H1 (cell line): ENCODE measurements at regions not wholly inside any gene's neighbourhood (a gene's known extent, or its start where the extent isn't known, plus 50 kb on each side); places are given as distances from the start of the nearest gene placed in this dataset.

Source experiments
- CTCF ChIA-PET: fragments of 300-600 bp; sonication (Branson Sonifier 250); formaldehyde crosslinking; loops from one replicate; lab custom pipeline; 2021; ENCODE audit not compliant: partially characterized antibody; lab: Charles Lee
- POLR2A ChIA-PET: fragments of 300-600 bp; sonication (Branson Sonifier 250); formaldehyde crosslinking; loops from one replicate; lab custom pipeline; 2021; ENCODE audit warnings: inconsistent platforms; ENCODE audit not compliant: partially characterized antibody; lab: Charles Lee
- DNase-seq, 2 experiments: peaks; one replicate each; pipeline versions ENCODE4 v3.0.0 to v3.0.0-alpha.2; 2010 to 2022; ENCODE audit warnings: low spot score in 2 of 2, low read depth in 1 of 2, mixed read lengths in 1 of 2
- FAIRE-seq: peaks from 2 replicates; lab custom pipeline; 2011; peaks lifted over from hg19 to GRCh38; lab: Jason Lieb, UNC
- H2AFZ ChIP-seq: 2 replicates; pipeline ENCODE4 v1.8.1; 2012; ENCODE audit warnings: low read length, inconsistent platforms
- H2AK5ac ChIP-seq: 2 replicates; pipeline ENCODE4 v1.6.1; 2013; ENCODE audit warnings: low read depth, low read length
- H2BK120ac ChIP-seq: replicated peaks from 2 replicates; pipeline ENCODE3; 2013; ENCODE audit warnings: low read depth, low read length, inconsistent platforms
- H2BK12ac ChIP-seq: 2 replicates; pipeline ENCODE4 v1.6.1; 2013; ENCODE audit warnings: low read depth, low read length
- H2BK15ac ChIP-seq: 2 replicates; pipeline ENCODE4 v1.6.1; 2013; ENCODE audit warnings: low read length
- H2BK20ac ChIP-seq: 2 replicates; pipeline ENCODE4 v1.6.1; 2013; ENCODE audit warnings: low read length
- H2BK5ac ChIP-seq: 2 replicates; pipeline ENCODE4 v1.6.1; 2013; ENCODE audit warnings: low read depth, low read length
- H3K14ac ChIP-seq: 2 replicates; pipeline ENCODE4 v1.6.1; 2013; ENCODE audit warnings: inconsistent platforms; ENCODE audit not compliant: insufficient read length
- H3K18ac ChIP-seq: 2 replicates; pipeline ENCODE4 v1.6.1; 2013; ENCODE audit warnings: low read length; ENCODE audit errors: extremely low read depth
- H3K23ac ChIP-seq: 2 replicates; pipeline ENCODE4 v1.6.1; 2013; ENCODE audit warnings: inconsistent platforms; ENCODE audit not compliant: insufficient read length
- H3K23me2 ChIP-seq: 2 replicates; pipeline ENCODE4 v1.6.1; 2013; ENCODE audit warnings: low read depth, low read length
- H3K27ac ChIP-seq: 2 replicates; pipeline ENCODE4 v1.6.1; 2011; ENCODE audit warnings: low read depth, low read length, inconsistent platforms
- H3K27me3 ChIP-seq, 4 experiments: replicated peaks in 1 of 4; 1 replicate in 1 of 4; 2 replicates in 3 of 4; pipeline versions ENCODE4 v1.6.1 to v1.8.1; 2011 to 2013; ENCODE audit warnings: low read length in 3 of 4, mild to moderate bottlenecking in 3 of 4, inconsistent platforms in 2 of 4, mixed read lengths in 2 of 4, moderate library complexity in 1 of 4; ENCODE audit not compliant: control insufficient read depth in 3 of 4, insufficient read depth in 3 of 4; ENCODE audit errors: extremely low read depth in 1 of 4
- H3K36me3 ChIP-seq, 4 experiments: 2 replicates each; pipeline versions ENCODE4 v1.6.1 to v1.8.1; 2011 to 2013; ENCODE audit warnings: mild to moderate bottlenecking in 4 of 4, low read length in 3 of 4, moderate library complexity in 2 of 4, control low read depth in 1 of 4, inconsistent platforms in 1 of 4; ENCODE audit not compliant: insufficient read depth in 4 of 4, control insufficient read depth in 2 of 4
- H3K4ac ChIP-seq: replicated peaks from 2 replicates; pipeline ENCODE3; 2013; ENCODE audit warnings: low read length, low read depth, mixed read lengths, inconsistent platforms; ENCODE audit not compliant: insufficient read length
- H3K4me1 ChIP-seq, 4 experiments: replicated peaks in 1 of 4; 1 replicate in 1 of 4; 2 replicates in 3 of 4; pipeline versions ENCODE4 v1.6.1 to v1.8.1; 2011 to 2013; ENCODE audit warnings: low read length in 3 of 4, inconsistent platforms in 2 of 4, mixed read lengths in 1 of 4; ENCODE audit not compliant: insufficient read depth in 4 of 4, control insufficient read depth in 3 of 4
- H3K4me2 ChIP-seq, 2 experiments: 2 replicates each; pipeline versions ENCODE4 v1.6.1 to v1.8.1; 2011 to 2013; ENCODE audit warnings: low read depth in 2 of 2, low read length in 2 of 2, control low read depth in 1 of 2, inconsistent platforms in 1 of 2, mild to moderate bottlenecking in 1 of 2; ENCODE audit not compliant: insufficient read depth in 1 of 2
- H3K4me3 ChIP-seq, 4 experiments: fragments of 200-600, 300-600 bp in 1 of 4; sonication (generic), shearing (Covaris generic), sonication (Bioruptor Twin) in 1 of 4; 2 replicates each; pipeline versions ENCODE4 v1.5.1 to v1.8.1; 2011 to 2016; ENCODE audit warnings: low read length in 4 of 4, low read depth in 3 of 4, control low read depth in 2 of 4, inconsistent platforms in 2 of 4, mild to moderate bottlenecking in 2 of 4, mixed read lengths in 1 of 4, moderate library complexity in 1 of 4; ENCODE audit not compliant: insufficient read depth in 2 of 4; ENCODE audit errors: extremely low read depth in 1 of 4
- H3K56ac ChIP-seq: replicated peaks from 2 replicates; pipeline ENCODE3; 2013; ENCODE audit warnings: low read depth, mild to moderate bottlenecking, mixed read lengths, low read length, inconsistent platforms; ENCODE audit not compliant: insufficient read length
- H3K79me1 ChIP-seq: 2 replicates; pipeline ENCODE4 v1.6.1; 2013; ENCODE audit warnings: low read depth, low read length, control low read depth
- H3K79me2 ChIP-seq, 2 experiments: 2 replicates each; pipeline versions ENCODE4 v1.6.1 to v1.8.1; 2012 to 2013; ENCODE audit warnings: low read length in 2 of 2, mild to moderate bottlenecking in 2 of 2, inconsistent platforms in 1 of 2; ENCODE audit not compliant: insufficient read depth in 2 of 2, control insufficient read depth in 1 of 2
- H3K9ac ChIP-seq, 4 experiments: replicated peaks in 1 of 4; 1 replicate in 1 of 4; 2 replicates in 3 of 4; pipeline versions ENCODE4 v1.6.1 to v1.8.1; 2011 to 2013; ENCODE audit warnings: low read depth in 3 of 4, low read length in 3 of 4, control low read depth in 2 of 4, mild to moderate bottlenecking in 2 of 4, moderate library complexity in 2 of 4, inconsistent platforms in 1 of 4; ENCODE audit errors: extremely low read depth in 1 of 4
- H3K9me3 ChIP-seq, 2 experiments: 2 replicates each; pipeline versions ENCODE4 v1.6.1 to v1.8.1; 2012 to 2013; ENCODE audit warnings: mild to moderate bottlenecking in 2 of 2, moderate library complexity in 2 of 2, control low read depth in 1 of 2, inconsistent platforms in 1 of 2, low read depth in 1 of 2, low read length in 1 of 2, mixed read lengths in 1 of 2; ENCODE audit not compliant: insufficient read depth in 2 of 2
- H4K20me1 ChIP-seq, 2 experiments: replicated peaks in 1 of 2; 2 replicates each; pipeline versions ENCODE3 to v1.8.1; 2011 to 2013; ENCODE audit warnings: inconsistent platforms in 2 of 2, low read length in 2 of 2, mild to moderate bottlenecking in 1 of 2; ENCODE audit not compliant: insufficient read depth in 2 of 2, control insufficient read depth in 1 of 2
- H4K5ac ChIP-seq: 2 replicates; pipeline ENCODE4 v1.6.1; 2013; ENCODE audit warnings: low read length, low read depth, mixed read lengths, inconsistent platforms; ENCODE audit not compliant: insufficient read length
- H4K8ac ChIP-seq: 2 replicates; pipeline ENCODE4 v1.8.0; 2013; ENCODE audit warnings: mild to moderate bottlenecking, moderate library complexity, low read length, inconsistent platforms; ENCODE audit not compliant: insufficient read depth; ENCODE audit errors: extremely low read depth
- H4K91ac ChIP-seq: replicated peaks from 2 replicates; pipeline ENCODE3; 2013; ENCODE audit warnings: low read length, mixed read lengths, inconsistent platforms; ENCODE audit not compliant: insufficient read length
- BACH1 ChIP-seq: IDR thresholded peaks from 2 replicates; pipeline ENCODE4 v1.6.1; 2012; ENCODE audit warnings: low read length, improper control_type of control experiment
- BCL11A ChIP-seq, 2 experiments: IDR thresholded peaks; one replicate each; pipeline ENCODE4 v1.6.1; 2011; ENCODE audit warnings: low read depth in 2 of 2, low read length in 2 of 2, mild to moderate bottlenecking in 2 of 2
- CHD1 ChIP-seq: IDR thresholded peaks from 2 replicates; pipeline ENCODE4 v1.6.1; 2012; ENCODE audit warnings: low read depth, low read length, improper control_type of control experiment
- EZH2 ChIP-seq: fragments of 200-600 bp; sonication (generic); IDR thresholded peaks from 2 replicates; pipeline ENCODE4 v1.7.1; 2012; ENCODE audit warnings: low read depth, mild to moderate bottlenecking, moderate library complexity, low read length, inconsistent platforms; ENCODE audit not compliant: severe bottlenecking
- GABPA ChIP-seq: IDR thresholded peaks from 2 replicates; pipeline ENCODE4 v1.6.1; 2011; ENCODE audit warnings: mild to moderate bottlenecking, low read length, moderate library complexity, borderline replicate concordance; ENCODE audit not compliant: insufficient read depth
- HDAC2 ChIP-seq, 2 experiments: fragments of 300-600 bp in 1 of 2; sonication (generic) in 1 of 2; IDR thresholded peaks; 2 replicates each; pipeline ENCODE4 v1.6.1; 2011 to 2012; ENCODE audit warnings: low read depth in 2 of 2, low read length in 2 of 2, mild to moderate bottlenecking in 2 of 2, moderate library complexity in 2 of 2, borderline replicate concordance in 1 of 2, inconsistent platforms in 1 of 2
- NANOG ChIP-seq: IDR thresholded peaks from 2 replicates; pipeline ENCODE4 v1.6.1; 2011; ENCODE audit warnings: low read length, low read depth, mild to moderate bottlenecking, inconsistent platforms; ENCODE audit not compliant: insufficient read depth, poor library complexity, severe bottlenecking
- SP1 ChIP-seq: IDR thresholded peaks from 2 replicates; pipeline ENCODE4 v1.6.1; 2011; ENCODE audit warnings: low read depth, low read length
- SRF ChIP-seq: IDR thresholded peaks from 2 replicates; pipeline ENCODE4 v1.6.1; 2011; ENCODE audit warnings: mild to moderate bottlenecking, low read depth, low read length, moderate library complexity
- TCF12 ChIP-seq: IDR thresholded peaks from 2 replicates; pipeline ENCODE4 v1.6.1; 2011; ENCODE audit warnings: low read depth, mild to moderate bottlenecking, low read length
- WGBS, 2 experiments: shearing (Covaris generic) in 1 of 2; methylation state at CpG; one replicate each; pipeline versions ENCODE4 v1.1.6 to v1.1.7; 2013 to 2015; ENCODE audit warnings: low lambda C conversion rate in 2 of 2, mixed read lengths in 2 of 2, inconsistent platforms in 1 of 2, low coverage in 1 of 2, missing lambda C conversion rate in 1 of 2; ENCODE audit not compliant: insufficient replicate concordance in 2 of 2, insufficient coverage in 1 of 2, insufficient read length in 1 of 2; ENCODE audit errors: extremely low coverage in 1 of 2, missing lambda C conversion rate in 1 of 2; 5-methylcytosine and 5-hydroxymethylcytosine counted together
- TF ChIP-seq, protein P1 (sequence below): IDR thresholded peaks from 2 replicates; pipeline ENCODE4 v1.6.1; 2012; ENCODE audit warnings: inconsistent platforms
- TF ChIP-seq, protein P2 (sequence below), 3 experiments: IDR thresholded peaks; 1 replicate in 2 of 3; 2 replicates in 1 of 3; pipeline versions ENCODE4 v1.5.1 to v1.6.1; 2011; ENCODE audit warnings: low read length in 3 of 3, mild to moderate bottlenecking in 3 of 3, inconsistent platforms in 2 of 3, low read depth in 1 of 3, moderate library complexity in 1 of 3; ENCODE audit not compliant: insufficient read depth in 1 of 3; ENCODE audit errors: control extremely low read depth in 1 of 3

DNA sequence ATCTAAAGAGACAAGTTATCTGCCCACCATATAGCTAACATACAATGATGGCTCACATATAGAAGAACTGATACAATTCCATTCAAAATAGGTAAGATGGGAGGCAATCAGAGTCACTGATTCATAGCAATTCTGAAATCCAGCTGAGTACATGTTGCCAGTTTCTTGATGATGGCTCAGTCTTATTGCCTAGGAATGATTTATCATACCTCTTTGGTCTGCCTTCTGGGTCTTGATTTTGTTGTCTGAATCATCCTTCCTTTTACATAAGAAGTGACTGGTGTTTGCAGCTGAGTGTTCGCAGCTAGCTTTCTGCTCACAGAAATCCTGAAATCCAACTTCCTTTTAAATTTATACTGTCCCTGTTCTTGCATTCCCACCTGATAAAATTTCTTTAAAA lies 463.2 kb upstream of the MGAT4C start:
- H3K4me3 ChIP-seq = no peak overlapping the region
- H4K91ac ChIP-seq = no peak overlapping the region
- no peak overlapping the region for H3K23ac ChIP-seq
- H3K27ac ChIP-seq = no peak overlapping the region
- no peak overlapping the region for H3K14ac ChIP-seq
- H3K79me1 ChIP-seq = no peaks in the 10 kb centered on the region
- no peak overlapping the region for H2AK5ac ChIP-seq
- H3K18ac ChIP-seq = no peak overlapping the region
- H4K8ac ChIP-seq = no peak overlapping the region
- FAIRE-seq (no peak), DNase-seq (no peak)
- H2BK12ac ChIP-seq = no peak overlapping the region
- no peak overlapping the region for H2BK20ac ChIP-seq
- H3K56ac ChIP-seq = no peak overlapping the region
- no peaks in the 10 kb centered on the region for H3K36me3 ChIP-seq
- no peak overlapping the region for H4K5ac ChIP-seq
- H3K4me2 ChIP-seq = no peak overlapping the region
- H3K9ac ChIP-seq = no peak overlapping the region
- WGBS, 2 experiments = 100% methylated on average over 1 of the region's 1 CpG; no CpG with 5 or more reads in 1 of the 2 experiments
- H3K27me3 ChIP-seq = no peaks in the 10 kb centered on the region
- H2BK5ac ChIP-seq = no peak overlapping the region
- no peaks in the 10 kb centered on the region for H3K23me2 ChIP-seq
- H3K4ac ChIP-seq = no peak overlapping the region
- H3K79me2 ChIP-seq = no peaks in the 10 kb centered on the region
- ChIA-PET POLR2A (no interaction called here), CTCF (no interaction called here)
- no peak overlapping the region for H2AFZ ChIP-seq
- no peak overlapping the region for H2BK120ac ChIP-seq
- no peaks in the 10 kb centered on the region for H4K20me1 ChIP-seq
- H2BK15ac ChIP-seq = no peak overlapping the region
- no peaks in the 10 kb centered on the region for H3K4me1 ChIP-seq
- no peaks in the 10 kb centered on the region for H3K9me3 ChIP-seq
- TF ChIP-seq EZH2 (no peak), TCF12 (no peak), BCL11A (IDR thresholded peaks at IDR 0.05; ENCODE audit: low read depth in 2 of 2, low read length in 2 of 2) (no peak), HDAC2 (IDR thresholded peaks at IDR 0.05; ENCODE audit: borderline replicate concordance in 1 of 2, low read depth in 2 of 2, low read length in 2 of 2) (no peak), BACH1 (no peak), SRF (no peak), GABPA (no peak), SP1 (no peak), NANOG (no peak), CHD1 (no peak)
- TF ChIP-seq, protein P1, sequence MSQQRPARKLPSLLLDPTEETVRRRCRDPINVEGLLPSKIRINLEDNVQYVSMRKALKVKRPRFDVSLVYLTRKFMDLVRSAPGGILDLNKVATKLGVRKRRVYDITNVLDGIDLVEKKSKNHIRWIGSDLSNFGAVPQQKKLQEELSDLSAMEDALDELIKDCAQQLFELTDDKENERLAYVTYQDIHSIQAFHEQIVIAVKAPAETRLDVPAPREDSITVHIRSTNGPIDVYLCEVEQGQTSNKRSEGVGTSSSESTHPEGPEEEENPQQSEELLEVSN = no peak
- TF ChIP-seq, protein P2, sequence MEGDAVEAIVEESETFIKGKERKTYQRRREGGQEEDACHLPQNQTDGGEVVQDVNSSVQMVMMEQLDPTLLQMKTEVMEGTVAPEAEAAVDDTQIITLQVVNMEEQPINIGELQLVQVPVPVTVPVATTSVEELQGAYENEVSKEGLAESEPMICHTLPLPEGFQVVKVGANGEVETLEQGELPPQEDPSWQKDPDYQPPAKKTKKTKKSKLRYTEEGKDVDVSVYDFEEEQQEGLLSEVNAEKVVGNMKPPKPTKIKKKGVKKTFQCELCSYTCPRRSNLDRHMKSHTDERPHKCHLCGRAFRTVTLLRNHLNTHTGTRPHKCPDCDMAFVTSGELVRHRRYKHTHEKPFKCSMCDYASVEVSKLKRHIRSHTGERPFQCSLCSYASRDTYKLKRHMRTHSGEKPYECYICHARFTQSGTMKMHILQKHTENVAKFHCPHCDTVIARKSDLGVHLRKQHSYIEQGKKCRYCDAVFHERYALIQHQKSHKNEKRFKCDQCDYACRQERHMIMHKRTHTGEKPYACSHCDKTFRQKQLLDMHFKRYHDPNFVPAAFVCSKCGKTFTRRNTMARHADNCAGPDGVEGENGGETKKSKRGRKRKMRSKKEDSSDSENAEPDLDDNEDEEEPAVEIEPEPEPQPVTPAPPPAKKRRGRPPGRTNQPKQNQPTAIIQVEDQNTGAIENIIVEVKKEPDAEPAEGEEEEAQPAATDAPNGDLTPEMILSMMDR (IDR thresholded peaks at IDR 0.05; ENCODE audit: control extremely low read depth in 1 of 3, insufficient read depth in 1 of 3, low read depth in 1 of 3, low read length in 3 of 3) = no peak
